ENCODE measurements at regions not wholly inside any gene's neighbourhood (a gene's known extent, or its start where the extent isn't known, plus 50 kb on each side); places are given as distances from the start of the nearest gene placed in this dataset.
A peak's percentile ranks its signal among the peaks of the same experiment; 100 is the strongest.

GRCh38 chr15:36428102-36428845 is 151.2 kb upstream of the CDIN1 start:
- peak; percentile 66 for ATAC-seq
- no peak for TF ChIP-seq CTCF (IDR thresholded peaks at IDR 0.05)

GRCh38 chr15:36429707-36430106 is 149.7 kb upstream of the CDIN1 start:
- no peak overlapping the region for H3K27ac ChIP-seq
- no peak for TF ChIP-seq CTCF (IDR thresholded peaks at IDR 0.05)
- no peaks in the 10 kb centered on the region for H3K9me3 ChIP-seq
- H3K36me3 ChIP-seq: no peaks in the 10 kb centered on the region
- ATAC-seq: no peak
- intact Hi-C loops (cut with DNase I): no loop called here
- H3K27me3 ChIP-seq: no peaks in the 10 kb centered on the region
- H3K4me3 ChIP-seq: no peak overlapping the region
- DNase-seq: no peak
- H3K4me1 ChIP-seq: no peaks in the 10 kb centered on the region

More at GRCh38 chr15:36428102-36428845, 151.2 kb upstream of the CDIN1 start:
- Histone ChIP-seq H3K4me1 (no peaks in the 10 kb centered on the region), H3K9me3 (no peaks in the 10 kb centered on the region), H3K27ac (no peak overlapping the region), H3K4me3 (no peak overlapping the region), H3K36me3 (no peaks in the 10 kb centered on the region), H3K27me3 (no peaks in the 10 kb centered on the region)
- no peak for DNase-seq
- intact Hi-C loops (cut with DNase I): no loop called here

- ATAC-seq (no peak), DNase-seq (no peak)
- Histone ChIP-seq H3K4me3 (no peak overlapping the region), H3K27me3 (no peaks in the 10 kb centered on the region), H3K36me3 (no peaks in the 10 kb centered on the region), H3K9me3 (no peaks in the 10 kb centered on the region), H3K4me1 (no peaks in the 10 kb centered on the region), H3K27ac (no peak overlapping the region)
- intact Hi-C loops (cut with DNase I): no loop called here
- TF ChIP-seq CTCF (IDR thresholded peaks at IDR 0.05): no peak
Observed at GRCh38 chr15:36430280-36430679, 149.1 kb upstream of the CDIN1 start.

- Histone ChIP-seq H3K27ac (no peak overlapping the region), H3K27me3 (no peaks in the 10 kb centered on the region), H3K9me3 (no peaks in the 10 kb centered on the region), H3K4me1 (no peaks in the 10 kb centered on the region), H3K4me3 (no peak overlapping the region), H3K36me3 (no peaks in the 10 kb centered on the region)
- ATAC-seq (no peak), DNase-seq (no peak)
- no peak for TF ChIP-seq CTCF (IDR thresholded peaks at IDR 0.05)
- intact Hi-C loops (cut with DNase I): no loop called here
Observed at GRCh38 chr15:36430726-36431265, 148.6 kb upstream of the CDIN1 start.

- Histone ChIP-seq H3K9me3 (no peaks in the 10 kb centered on the region), H3K4me1 (no peaks in the 10 kb centered on the region), H3K27ac (no peak overlapping the region), H3K27me3 (no peaks in the 10 kb centered on the region), H3K4me3 (no peak overlapping the region), H3K36me3 (no peaks in the 10 kb centered on the region)
- DNase-seq (no peak), ATAC-seq (no peak)
- intact Hi-C loops (cut with DNase I): no loop called here
- TF ChIP-seq CTCF (IDR thresholded peaks at IDR 0.05): no peak
Observed at GRCh38 chr15:36432161-36432560, 147.3 kb upstream of the CDIN1 start.
